HG02840 (cell line): ENCODE measurements at regions not wholly inside any gene's neighbourhood (a gene's known extent, or its start where the extent isn't known, plus 50 kb on each side); places are given as distances from the start of the nearest gene placed in this dataset.
"Not testable (repeated sequence)": the region's sequence is repeated elsewhere in the genome, so short reads cannot be mapped to it uniquely, and the experiment has no call there.

Source experiments
- ATAC-seq: cut with Tn5 transposase; IDR thresholded peaks from one replicate; pipeline ENCODE4 v1.9.1; 2021; ENCODE audit warnings: mild to moderate bottlenecking, moderate library complexity, moderate number of reproducible peaks; ENCODE audit not compliant: unreplicated experiment, low FRiP score

DNA sequence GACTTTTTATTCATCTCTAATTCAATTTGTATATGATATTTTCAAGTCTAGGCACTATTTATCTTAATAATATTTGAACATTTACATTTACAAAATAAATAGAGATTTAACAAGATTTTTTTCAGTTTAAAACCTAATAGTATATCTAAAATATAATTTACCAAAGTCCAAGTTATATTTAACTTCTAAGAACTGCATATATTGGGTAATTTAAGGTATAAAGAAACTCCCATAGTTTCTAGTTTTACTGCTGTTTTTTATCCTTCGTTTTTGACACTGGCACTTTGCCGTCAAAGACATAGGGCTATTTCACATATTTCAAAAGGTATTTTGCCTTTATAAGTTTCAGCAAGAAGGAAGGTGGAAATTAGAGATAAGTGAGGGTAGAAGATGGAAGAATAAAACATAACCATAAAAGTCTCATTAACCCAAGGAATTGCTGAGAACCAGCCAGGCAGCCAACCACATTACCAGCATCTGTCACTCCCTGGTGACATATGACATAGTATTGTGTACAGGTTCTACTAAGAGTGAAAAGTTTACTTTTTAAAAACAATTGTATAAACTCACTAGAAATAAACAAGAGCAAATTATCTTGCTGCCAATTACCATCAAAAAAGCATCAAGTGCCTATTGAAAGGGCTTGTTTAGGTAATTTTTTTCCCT lies 251.5 kb downstream of the NSUN3 start:
- no peak for ATAC-seq

DNA sequence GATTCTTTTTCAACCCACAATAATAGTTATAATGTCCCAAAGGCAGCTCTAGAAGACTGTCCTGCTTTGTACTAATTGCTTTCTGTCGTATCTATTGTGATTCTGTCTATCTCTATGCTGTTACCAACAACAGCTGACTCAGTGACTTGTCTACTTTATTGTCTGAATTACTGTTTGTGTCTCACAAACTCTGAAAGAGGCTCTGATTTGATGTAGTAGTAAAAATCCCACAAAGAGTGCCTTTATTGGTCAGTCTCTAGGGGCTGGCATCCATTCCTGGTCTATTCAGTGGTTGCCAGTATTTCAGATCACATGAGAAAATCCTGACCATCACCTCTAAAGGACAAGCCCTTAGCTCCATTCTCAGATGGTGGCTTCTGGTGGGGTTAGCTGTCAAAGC lies 254.2 kb downstream of the NSUN3 start:
- ATAC-seq, result no peak

DNA sequence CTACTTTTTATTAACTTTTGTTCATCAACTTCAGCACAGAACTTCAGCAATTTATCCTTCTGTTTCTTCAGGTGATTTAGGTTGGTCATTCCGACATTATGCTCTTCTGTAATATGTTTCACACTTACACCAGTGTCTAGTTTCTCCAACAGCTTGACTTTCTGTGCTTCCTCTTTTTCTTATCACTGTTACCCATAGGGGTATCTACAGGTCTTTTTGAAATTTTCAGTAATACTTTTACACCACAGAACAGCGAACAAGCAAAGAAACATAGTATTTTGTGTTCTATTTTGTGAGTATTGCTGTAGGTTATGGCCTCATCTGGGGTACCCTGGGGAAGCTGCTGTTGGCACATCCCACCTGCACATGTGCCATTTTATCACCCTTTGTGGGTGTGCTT lies 260.7 kb downstream of the NSUN3 start:
- ATAC-seq, result no peak

DNA sequence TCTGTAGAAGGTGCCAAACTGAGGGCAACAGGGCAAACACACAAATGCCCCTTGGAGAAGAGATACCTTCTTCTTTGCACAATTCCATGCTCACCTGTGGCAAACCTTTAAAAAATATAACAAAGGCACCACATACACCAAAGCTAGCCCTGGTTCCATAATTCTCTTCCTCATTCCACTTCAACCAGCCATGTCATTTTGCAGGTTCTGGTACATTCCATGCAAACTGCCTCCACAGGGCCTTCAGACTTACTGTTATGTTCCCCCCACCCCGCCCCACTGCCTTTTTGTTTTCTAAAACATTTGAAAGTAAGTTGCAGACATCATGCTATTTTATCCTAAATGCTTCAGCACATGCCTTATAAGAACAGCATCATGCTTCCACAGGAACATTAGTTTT lies 269.0 kb downstream of the NSUN3 start:
- no peak for ATAC-seq

DNA sequence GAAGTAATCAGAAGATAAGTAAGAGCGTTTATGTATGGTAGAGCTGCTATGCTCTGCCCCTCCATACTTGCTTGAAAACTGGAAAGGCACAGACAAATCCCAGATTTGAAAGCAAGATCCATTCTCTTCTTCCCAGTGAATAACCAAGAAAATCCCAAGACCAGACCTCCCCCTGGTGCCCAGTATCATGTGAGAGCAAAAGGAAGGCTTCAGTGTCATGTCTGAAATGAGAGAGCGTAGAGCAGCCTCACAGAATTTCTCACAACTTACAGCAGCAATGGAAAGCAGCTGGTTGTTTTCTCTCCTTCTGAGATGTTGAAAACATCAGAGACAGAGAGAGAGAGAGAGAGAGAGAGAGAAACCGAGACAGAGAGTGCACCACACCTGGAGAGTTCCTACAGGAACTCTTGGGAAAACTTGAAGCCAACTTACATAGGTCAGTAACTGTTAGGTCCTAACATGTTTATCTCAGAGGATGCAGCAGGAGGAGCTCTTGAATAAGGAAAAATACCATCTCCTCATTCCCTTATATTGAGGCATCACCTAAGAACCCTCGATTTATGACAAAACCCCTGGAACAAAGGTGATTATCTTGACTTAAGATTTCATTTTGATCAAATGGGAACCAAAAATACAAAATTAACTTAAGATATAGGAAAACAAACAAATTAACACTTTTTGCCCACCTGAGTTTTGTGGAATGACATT lies 273.3 kb downstream of the NSUN3 start:
- ATAC-seq, result no peak

DNA sequence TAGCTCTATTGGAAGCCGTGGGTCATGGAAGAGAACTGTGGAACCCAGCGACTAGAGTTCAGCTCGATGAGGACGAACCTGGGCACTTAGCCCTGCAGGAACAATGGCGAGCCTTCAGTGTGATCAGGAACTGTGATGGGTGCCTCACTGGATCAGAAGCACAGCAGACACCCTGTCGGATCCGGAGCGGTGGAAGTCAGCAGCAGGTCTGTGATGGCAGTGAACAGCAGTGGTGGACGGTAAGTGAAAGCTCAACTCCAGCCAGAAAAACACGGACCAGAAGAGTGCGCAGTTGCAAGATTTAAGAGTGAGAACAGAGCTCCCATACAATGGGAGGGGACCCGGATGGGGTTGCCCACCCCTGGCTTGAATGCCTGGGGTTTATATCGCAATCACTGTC lies 282.2 kb downstream of the NSUN3 start:
- no peak for ATAC-seq

DNA sequence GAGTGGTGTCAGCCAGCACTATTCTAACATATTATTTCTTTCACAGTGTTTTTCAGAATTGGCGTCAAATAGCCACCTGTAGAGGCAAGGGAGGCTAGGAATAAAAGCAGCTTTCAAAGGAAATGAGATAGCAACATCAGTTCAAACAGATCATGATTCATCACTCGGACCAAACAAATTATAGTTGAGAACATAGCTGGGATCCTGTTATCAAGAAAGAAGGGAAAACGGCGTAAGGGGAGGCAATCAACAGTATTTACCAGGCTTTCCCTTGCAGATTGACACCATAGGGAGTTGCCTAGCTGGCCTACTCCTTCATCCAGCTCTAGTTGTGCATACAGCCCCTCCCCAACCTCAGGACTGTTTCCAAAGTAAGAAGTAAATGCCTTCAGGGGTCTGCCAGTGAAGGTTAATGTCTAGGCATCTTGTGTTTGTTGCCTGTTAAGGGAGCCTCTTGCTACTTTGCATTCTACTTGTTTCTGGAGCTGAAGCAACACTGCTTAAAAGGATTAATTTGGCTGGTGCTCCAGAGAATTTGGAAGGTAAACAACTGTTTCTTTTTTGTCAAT lies 286.5 kb downstream of the NSUN3 start:
- no peak for ATAC-seq

DNA sequence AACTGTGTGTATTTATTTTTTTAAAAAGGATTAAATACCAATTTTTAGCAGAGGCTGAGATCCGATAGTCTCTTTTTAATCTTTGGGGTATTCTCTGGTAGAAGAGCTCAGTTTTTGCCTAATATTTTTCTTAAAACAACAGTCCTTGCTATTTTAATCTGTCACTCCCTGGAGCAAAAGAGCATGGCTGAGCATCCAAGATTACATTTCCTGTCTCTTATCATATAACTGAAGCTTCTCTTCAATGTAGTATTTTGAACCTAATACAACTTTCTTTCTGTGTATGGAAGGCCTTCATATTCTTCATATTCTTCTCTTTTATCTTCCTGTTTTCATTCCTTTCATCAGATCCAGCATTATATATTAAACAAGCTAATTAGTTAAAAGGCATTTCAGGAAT lies 293.7 kb downstream of the NSUN3 start:
- no peak for ATAC-seq

DNA sequence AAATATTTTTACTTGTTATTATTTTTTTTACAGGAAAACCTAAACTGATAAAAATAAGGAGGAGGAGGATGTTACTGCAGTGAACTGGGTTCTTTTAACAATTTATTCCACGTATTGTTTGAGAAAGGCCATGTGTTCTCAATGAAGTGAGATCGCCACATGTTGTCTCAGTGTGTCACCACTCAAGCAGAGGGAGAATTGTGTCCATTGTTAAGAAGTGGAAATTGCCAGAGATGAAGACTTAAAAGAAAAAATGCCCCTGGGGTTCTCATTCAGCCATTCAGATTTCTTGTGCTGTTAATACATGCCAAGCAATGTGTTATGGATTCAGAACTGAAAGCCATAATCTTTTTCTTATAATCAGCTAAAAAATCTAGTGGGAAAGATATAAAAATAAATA lies 297.1 kb downstream of the NSUN3 start:
- ATAC-seq, result no peak

DNA sequence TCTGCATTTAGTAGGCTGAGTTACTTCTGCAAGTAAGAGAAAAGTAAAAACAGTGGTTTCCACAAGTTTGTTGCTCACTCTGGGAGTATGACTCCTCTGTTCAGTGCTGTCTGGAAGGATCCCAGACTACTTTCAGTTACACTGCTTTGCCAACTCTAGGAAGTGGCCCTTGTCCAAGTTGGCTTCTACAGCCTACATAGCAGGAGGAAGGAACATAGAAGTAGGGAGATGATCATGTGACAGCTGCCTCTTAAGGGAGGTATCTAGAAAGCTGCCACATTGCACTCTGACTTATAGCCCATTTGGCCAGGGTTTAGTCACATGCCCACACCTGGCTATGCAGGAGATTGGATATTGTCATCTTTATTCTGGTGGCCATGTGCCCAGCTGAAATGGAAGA lies 298.1 kb downstream of the NSUN3 start:
- no peak for ATAC-seq

DNA sequence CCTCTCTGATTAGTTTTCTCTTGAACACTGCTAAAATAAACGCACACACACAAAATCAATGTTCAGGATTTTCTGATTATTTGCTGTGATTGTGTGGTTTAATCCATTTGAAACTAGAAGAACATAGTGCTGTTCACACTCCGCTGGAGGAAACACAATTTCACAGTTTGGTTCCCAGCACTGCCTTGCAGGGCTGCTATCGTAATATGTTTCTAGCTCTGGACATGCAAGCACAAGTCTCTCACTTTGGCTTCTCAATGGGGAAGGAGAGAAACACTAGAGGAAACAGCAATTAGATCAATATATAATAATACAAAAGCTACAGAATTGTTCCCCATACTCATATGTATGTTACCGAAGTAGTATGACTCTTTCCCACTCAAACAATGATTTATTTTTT lies 299.5 kb downstream of the NSUN3 start:
- ATAC-seq, result no peak

DNA sequence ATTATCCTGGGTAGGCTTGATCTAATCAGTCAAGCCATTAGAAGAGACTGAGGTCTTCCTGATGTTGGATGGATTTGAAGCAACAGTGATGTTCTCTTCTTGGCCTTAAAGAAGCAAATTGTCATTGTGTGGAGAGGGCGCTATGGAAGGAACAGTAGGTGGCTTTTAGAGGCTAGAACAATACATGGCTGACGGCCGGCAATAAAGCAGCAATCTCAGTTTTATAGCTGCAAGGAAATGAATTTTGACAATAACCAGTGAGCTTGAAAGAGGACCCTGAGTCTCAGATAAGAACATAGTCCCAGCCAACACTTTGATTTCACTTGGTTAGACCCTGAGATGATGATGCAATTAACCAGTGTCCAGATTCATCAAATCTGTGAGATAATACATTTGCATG lies 302.1 kb downstream of the NSUN3 start:
- ATAC-seq, result no peak

DNA sequence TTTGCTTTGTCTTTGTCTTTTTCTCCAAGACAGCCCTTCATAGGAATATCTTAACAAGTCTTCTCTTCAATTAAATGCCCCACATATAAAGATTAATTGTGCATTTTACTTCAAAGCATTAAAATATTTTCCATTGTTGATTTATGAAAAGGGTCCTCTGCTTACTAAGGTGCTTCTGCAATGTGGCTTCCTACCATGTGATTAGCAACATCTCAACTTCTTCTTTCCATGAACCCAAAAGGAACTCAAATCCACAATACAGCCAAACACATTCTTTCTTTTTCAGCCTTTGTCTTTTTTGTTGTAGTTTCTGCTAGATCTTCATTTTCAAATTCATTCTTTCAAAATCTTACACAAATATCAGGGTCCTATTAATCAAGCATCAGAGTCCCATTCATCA lies 309.2 kb downstream of the NSUN3 start:
- ATAC-seq, result no peak

DNA sequence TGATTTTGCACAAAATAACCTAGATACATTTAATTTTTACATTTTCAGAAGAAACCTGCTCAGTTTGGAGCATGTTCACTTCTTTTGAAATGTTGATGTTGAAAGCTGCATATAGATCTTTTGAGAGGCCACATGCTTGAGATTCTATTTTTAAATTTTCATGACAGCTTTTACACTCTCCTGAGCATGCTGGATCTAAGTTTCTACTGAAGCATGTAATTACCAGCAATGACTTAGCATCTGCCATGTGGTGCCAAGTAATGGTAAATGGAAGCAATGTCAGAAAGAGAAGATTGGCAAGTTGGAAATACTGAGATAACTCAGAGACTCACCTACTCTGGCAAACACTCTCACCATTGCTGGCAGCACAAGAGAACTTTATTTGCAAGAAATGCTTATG lies 310.6 kb downstream of the NSUN3 start:
- no peak for ATAC-seq

DNA sequence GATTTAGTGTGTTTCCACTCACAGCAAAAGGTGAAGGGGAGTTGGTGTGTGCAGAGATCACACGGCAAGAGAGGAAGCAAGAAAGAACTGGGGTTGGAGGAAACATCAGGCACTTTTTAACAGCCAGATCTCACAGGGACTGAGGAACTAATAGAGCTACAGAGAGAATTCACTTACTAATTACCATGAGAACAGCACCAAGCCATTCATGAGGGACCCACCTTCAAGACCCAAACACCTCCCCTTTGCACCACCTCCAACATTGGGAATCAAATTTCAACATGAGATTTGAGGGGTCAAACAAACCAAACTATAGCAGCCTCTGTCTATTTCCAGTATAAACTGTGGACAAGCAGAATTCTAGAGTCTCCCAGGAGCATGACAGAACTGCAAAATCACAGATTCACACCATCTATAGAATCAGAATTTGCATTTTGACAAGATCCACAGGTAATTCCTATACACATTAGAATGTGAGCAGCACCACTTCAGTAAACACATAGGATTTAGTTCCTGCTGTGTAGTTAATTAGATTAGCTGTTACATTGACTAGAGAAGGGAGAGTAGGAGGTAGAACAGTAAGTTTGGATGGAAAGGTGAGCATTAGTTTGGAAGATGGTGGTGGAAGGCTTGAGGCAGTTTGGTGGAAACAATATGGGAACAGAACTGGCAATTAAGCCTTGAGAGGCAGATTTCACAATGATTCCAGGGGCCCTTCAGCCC lies 311.7 kb downstream of the NSUN3 start:
- no peak for ATAC-seq

DNA sequence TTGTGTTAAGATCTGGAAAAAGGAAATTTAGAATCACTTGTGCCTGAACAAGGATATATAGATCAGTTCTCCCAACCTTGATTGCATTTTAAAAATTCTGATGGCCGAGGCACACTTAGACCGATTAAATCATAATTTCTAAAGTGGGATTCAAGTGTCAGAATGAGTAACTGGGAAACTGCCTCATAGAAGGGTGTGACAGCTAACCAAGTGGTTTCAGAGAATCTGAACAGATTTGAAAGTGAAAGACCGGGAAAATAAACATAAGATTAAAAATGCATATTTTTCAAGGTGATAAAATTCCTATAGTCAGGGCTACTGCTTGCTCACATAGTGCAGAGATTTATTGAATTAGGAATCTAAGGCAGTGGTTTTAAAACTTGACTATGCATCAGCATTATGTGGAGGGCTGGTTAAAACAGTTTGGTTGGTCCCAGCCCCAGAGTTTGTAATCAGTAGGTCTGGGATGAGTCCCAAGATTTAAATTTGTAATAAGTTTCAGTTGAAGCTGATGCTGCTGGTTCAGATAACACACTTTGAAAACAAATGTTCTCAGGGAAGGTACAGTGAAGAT lies 314.3 kb downstream of the NSUN3 start:
- not testable (repeated sequence) for ATAC-seq

DNA sequence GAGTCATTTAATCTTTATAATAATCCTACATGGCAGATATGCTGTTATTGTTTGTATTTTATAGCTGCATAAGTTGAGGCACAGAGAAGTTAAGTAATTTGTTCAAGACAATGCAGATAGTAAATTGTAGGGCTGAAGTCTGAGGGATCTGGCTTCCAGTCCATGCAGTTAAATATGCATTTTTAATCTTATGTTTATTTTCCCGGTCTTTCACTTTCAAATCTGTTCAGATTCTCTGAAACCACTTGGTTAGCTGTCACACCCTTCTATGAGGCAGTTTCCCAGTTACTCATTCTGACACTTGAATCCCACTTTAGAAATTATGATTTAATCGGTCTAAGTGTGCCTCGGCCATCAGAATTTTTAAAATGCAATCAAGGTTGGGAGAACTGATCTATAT lies 315.0 kb downstream of the NSUN3 start:
- ATAC-seq, result not testable (repeated sequence)

DNA sequence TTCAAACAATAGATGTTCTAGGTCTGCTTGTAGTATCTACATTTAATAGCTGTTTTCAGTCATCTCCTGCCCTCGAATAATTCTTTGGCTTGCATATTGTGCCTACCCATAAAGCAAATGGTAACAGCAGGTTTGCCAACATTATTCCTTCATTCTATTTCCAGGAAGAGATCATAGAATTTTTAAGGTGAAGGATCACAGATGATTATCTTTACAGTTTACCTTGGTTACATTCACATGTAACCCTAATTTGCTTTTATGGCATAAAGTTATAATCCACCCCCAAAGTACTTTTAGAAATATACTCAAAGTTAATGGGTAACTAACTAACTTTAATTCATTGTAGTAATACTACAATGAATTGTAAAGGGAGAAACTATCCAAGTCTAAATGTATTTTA lies 315.5 kb downstream of the NSUN3 start:
- no peak for ATAC-seq

DNA sequence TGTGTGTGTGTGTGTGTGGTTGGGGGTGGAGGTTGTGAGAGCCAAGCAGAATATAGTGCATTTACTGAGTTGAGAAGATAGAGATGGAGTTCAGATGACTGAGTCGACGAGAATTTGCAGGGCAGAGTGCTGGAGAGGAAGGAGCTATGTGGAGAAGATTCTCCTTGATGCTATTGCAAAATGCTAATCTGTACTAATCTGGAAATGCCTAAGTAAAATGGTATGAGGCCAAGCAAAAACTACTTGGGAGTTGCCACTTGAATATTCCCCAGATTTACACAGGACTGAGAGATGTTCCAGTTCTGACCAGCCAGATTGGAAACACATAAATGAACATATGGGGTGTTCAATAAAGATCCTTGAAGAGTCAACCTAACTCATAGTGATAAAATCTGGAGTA lies 316.4 kb downstream of the NSUN3 start:
- no peak for ATAC-seq

DNA sequence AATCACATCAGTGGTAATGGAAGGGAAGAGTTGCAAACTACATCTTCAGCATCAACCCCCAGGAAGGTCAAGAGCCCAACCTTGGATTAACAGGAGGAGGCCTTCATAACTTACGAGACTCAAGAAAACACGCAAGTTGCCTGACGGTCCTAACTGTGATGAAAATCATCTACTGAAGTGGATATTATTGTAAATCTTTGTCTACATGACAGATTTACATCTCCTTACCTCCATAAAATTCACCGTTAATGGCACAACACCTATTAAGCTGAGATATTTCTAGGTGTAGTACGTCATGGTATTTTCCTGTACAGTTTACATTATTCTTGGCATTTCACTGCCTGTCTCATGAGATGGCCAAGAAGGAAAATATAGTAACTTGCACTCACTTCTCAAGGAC lies 332.0 kb downstream of the NSUN3 start:
- ATAC-seq, result no peak

DNA sequence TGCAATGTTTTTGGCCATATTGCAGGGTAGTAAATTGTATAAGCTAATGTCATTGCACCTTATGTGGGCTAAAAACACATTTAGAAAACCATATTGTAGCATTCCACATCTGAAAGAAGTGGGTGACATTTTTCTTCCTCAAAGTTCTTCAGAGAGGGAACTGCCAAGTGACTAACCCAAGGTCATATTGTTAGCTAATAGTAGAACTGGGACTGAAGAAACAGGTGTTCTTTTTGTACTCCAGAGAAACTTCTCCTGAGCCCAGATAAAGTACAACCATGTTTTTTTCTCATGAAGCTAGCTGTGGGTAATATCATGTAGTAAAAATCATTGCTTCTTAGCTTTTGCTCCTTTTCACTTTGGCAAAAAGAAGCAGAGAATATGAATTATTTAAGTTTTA lies 333.0 kb downstream of the NSUN3 start:
- no peak for ATAC-seq
